Glomerular visceral epithelial cell (primary cell): ENCODE measurements at regions not wholly inside any gene's neighbourhood (a gene's known extent, or its start where the extent isn't known, plus 50 kb on each side); places are given as distances from the start of the nearest gene placed in this dataset.

ENCODE experiments used
- DNase-seq: peaks from one replicate; pipeline ENCODE4 v3.0.0-alpha.2; 2016; ENCODE audit errors: extremely low spot score

- peak; percentile 84 for DNase-seq
Observed at GRCh38 chr7:130896898-130897514, 163.0 kb upstream of the KLF14 start.

GRCh38 chr7:130897515-130898419, 163.8 kb upstream of the KLF14 start:
- DNase-seq, result peak; percentile 94

- no peak for DNase-seq
Observed at GRCh38 chr7:130899071-130899560, 165.1 kb upstream of the KLF14 start.

GRCh38 chr7:130899638-130900401, 165.8 kb upstream of the KLF14 start:
- no peak for DNase-seq

- no peak for DNase-seq
Observed at GRCh38 chr7:130900471-130901076, 166.6 kb upstream of the KLF14 start.

- DNase-seq, result peak; percentile 94
Observed at GRCh38 chr7:130901209-130901783, 167.3 kb upstream of the KLF14 start.

GRCh38 chr7:130902755-130903357, 168.8 kb upstream of the KLF14 start:
- no peak for DNase-seq

GRCh38 chr7:130903358-130903974, 169.5 kb upstream of the KLF14 start:
- peak; percentile 83 for DNase-seq

- peak; percentile 95 for DNase-seq
Observed at GRCh38 chr7:130904031-130904757, 170.2 kb upstream of the KLF14 start.

- DNase-seq, result no peak
Observed at GRCh38 chr7:130904792-130905191, 170.8 kb upstream of the KLF14 start.

- no peak for DNase-seq
Observed at GRCh38 chr7:130906575-130906974, 172.6 kb upstream of the KLF14 start.

- no peak for DNase-seq
Observed at GRCh38 chr7:130907439-130907838, 173.4 kb upstream of the KLF14 start.

- DNase-seq, result no peak
Observed at GRCh38 chr7:130908345-130909160, 174.5 kb upstream of the KLF14 start.

GRCh38 chr7:130909161-130909836, 175.3 kb upstream of the KLF14 start:
- no peak for DNase-seq

- no peak for DNase-seq
Observed at GRCh38 chr7:130909881-130910672, 176.1 kb upstream of the KLF14 start.

GRCh38 chr7:130910949-130911944, 177.2 kb upstream of the KLF14 start:
- peak; percentile 66 for DNase-seq
